Activated CD4-positive, alpha-beta T cell treated with anti-CD3 and anti-CD28 coated beads, Interleukin-2, amount 10 ng/mL, durations not matched to agents 24 days and 14 days (primary cell): ENCODE measurements at regions not wholly inside any gene's neighbourhood (a gene's known extent, or its start where the extent isn't known, plus 50 kb on each side); places are given as distances from the start of the nearest gene placed in this dataset.

Experiments
- DNase-seq: peaks from one replicate; pipeline ENCODE4 v3.0.0; 2022
- H3K27ac Mint-ChIP-seq: one replicate; pipeline ENCODE4 v1.8.0; 2022; ENCODE audit warnings: mild to moderate bottlenecking, mixed read lengths
- H3K27me3 Mint-ChIP-seq: one replicate; pipeline ENCODE4 v1.8.0; 2022; ENCODE audit warnings: mixed read lengths
- H3K36me3 Mint-ChIP-seq: one replicate; pipeline ENCODE4 v1.8.0; 2022; ENCODE audit warnings: low read depth, mild to moderate bottlenecking, mixed read lengths
- H3K4me1 Mint-ChIP-seq: one replicate; pipeline ENCODE4 v1.8.0; 2021; ENCODE audit warnings: mixed read lengths
- H3K4me3 Mint-ChIP-seq: one replicate; pipeline ENCODE4 v1.8.0; 2022; ENCODE audit warnings: mild to moderate bottlenecking, moderate library complexity, mixed read lengths
- H3K9me3 Mint-ChIP-seq: one replicate; pipeline ENCODE4 v1.8.0; 2021; ENCODE audit warnings: mixed read lengths
- intact Hi-C: fragments of 100-400 bp; cut with micrococcal nuclease; formaldehyde crosslinking; loops from one replicate; pipeline ENCODE4 v1.15.1; 2023

DNA sequence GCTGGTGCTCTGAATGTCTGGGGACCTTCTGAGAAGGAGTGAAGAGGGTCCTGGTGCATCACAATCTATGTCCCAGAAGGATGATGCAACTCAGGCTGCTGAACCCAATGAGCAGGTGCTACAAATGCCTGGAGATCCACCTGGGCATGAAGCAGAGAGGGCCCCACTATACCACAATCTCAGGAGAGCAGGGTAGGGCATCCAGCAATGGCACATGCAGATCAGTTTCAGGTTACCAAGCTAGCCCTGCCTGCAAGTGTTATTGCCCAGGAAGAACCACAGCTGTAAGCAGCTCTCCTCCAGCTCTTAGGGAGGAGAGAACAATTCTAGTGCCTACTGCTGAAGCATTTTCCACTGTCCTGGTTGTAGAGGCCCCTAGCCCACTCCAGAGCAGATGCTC lies 389.2 kb upstream of the TNC start:
- H3K27me3 Mint-ChIP-seq = peaks cover 7% of the 10 kb centered on the region
- H3K27ac Mint-ChIP-seq = no peak overlapping the region
- no peak for DNase-seq
- no peak overlapping the region for H3K4me3 Mint-ChIP-seq
- intact Hi-C loops = no loop called here
- no peaks in the 10 kb centered on the region for H3K4me1 Mint-ChIP-seq
- H3K9me3 Mint-ChIP-seq = no peaks in the 10 kb centered on the region
- H3K36me3 Mint-ChIP-seq = no peaks in the 10 kb centered on the region

DNA sequence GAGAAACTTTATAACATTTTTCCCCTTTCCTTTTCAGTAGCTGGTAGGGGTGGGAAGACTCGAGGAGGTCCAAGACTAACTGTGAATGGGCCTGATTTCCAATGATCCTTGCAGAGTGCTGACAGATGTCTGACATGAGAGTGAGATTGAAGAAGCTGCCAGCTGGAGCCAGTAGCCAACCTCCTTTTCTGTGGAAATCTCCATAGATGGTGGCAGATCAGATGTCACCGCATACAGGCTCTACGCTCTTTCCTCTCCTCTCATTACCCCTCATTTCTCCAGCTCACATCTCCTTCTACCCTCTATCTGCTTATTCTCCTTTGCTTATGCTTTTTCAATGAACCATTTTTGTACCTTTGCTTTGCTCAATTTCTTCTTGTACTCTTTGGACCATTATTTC lies 395.2 kb upstream of the TNC start:
- no peak for DNase-seq
- intact Hi-C loops = no loop called here
- Mint-ChIP-seq H3K36me3 (no peaks in the 10 kb centered on the region), H3K4me1 (no peaks in the 10 kb centered on the region), H3K27me3 (peaks cover 6% of the 10 kb centered on the region), H3K4me3 (no peak overlapping the region), H3K9me3 (no peaks in the 10 kb centered on the region), H3K27ac (no peak overlapping the region)

DNA sequence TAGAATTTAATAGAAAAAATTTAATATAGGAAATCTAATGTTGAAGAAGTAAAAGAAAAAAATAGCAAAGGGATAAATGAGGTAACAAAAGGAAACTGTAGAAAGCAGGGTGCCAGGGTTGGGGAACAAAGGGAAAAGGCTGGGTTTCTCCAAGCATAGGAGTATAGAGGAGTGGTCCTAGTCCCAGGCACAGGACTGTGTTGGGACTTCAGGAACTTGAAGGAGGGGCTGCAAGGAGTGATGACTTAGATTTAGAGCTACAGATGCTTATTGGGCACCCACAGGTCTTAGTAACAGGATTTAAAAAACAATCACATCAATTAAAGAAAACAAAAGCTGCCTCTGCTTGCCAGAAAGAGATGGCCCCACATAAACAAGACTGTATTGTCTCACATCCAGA lies 396.5 kb upstream of the TNC start:
- Mint-ChIP-seq H3K36me3 (no peaks in the 10 kb centered on the region), H3K4me1 (no peaks in the 10 kb centered on the region), H3K27me3 (peaks cover 10% of the 10 kb centered on the region), H3K9me3 (no peaks in the 10 kb centered on the region), H3K4me3 (no peak overlapping the region), H3K27ac (no peak overlapping the region)
- no peak for DNase-seq
- intact Hi-C loops = no loop called here

DNA sequence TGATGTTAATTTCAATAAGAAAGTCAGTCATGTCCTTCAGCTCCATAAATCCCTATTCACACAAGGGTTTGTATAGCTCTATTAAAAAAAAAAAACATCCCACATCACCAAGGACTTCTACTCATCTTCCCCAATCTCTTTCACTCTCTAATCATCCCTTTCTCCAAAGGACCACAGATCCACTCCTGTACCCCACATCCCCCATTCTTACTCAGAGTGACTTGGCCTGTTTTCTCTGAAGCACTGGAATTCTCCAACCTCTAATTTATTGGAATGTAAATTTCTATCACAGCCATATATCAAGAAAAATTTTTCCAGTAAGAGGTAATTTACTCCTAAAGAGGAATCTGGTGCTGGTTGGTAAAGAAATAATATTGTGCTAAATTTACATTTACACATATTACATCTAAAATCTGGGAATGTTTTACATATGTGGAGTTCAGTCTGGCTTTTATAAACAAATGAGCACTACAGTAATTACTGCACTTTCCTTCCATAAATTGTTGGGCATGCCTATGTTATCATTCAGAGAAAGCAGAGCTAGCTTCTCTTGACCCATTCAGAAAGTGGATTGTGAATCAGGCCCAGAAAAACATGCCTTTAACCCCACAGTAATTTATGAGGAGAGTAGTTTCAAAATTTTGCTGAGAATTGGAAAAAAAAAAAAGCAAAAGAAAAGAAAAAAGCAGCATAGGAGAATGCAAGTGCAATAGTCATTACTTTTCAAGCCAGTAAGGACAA lies 399.5 kb upstream of the TNC start:
- intact Hi-C loops = no loop called here

DNA sequence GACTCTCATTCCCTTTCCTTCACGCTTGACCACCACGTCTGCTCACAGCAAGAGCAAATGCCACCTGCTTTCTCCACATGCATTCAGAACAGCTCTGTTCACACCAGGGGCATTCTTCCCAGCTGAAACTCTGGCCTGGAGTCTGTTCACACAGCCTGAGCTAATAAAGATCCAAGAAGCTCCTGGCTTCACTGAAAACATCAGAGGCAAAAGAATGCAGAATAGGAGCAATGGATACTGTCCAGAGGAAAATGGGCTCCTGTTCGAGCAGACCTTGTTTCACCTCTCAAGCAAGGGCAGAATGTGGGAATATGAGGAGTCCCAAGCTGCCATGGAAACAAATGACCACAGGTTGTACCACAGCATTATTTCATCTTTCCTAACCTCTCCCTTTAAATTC lies 402.7 kb upstream of the TNC start:
- no peak for DNase-seq
- Mint-ChIP-seq H3K27me3 (peaks cover 23% of the 10 kb centered on the region), H3K9me3 (no peaks in the 10 kb centered on the region), H3K4me1 (no peaks in the 10 kb centered on the region), H3K36me3 (no peaks in the 10 kb centered on the region), H3K4me3 (no peak overlapping the region), H3K27ac (no peak overlapping the region)
- intact Hi-C loops = loop anchor here (5.0 to 10.0 kb wide), 3 partner anchors 506 to 1116 kb away; partner anchors contain the start of gene TEX48

More for the DNA sequence above, 399.5 kb upstream of the TNC start:
- DNase-seq = no peak
- H3K9me3 Mint-ChIP-seq = no peaks in the 10 kb centered on the region
- no peak overlapping the region for H3K27ac Mint-ChIP-seq
- no peaks in the 10 kb centered on the region for H3K36me3 Mint-ChIP-seq
- no peaks in the 10 kb centered on the region for H3K4me1 Mint-ChIP-seq
- H3K4me3 Mint-ChIP-seq = no peak overlapping the region
- peaks cover 19% of the 10 kb centered on the region for H3K27me3 Mint-ChIP-seq

DNA sequence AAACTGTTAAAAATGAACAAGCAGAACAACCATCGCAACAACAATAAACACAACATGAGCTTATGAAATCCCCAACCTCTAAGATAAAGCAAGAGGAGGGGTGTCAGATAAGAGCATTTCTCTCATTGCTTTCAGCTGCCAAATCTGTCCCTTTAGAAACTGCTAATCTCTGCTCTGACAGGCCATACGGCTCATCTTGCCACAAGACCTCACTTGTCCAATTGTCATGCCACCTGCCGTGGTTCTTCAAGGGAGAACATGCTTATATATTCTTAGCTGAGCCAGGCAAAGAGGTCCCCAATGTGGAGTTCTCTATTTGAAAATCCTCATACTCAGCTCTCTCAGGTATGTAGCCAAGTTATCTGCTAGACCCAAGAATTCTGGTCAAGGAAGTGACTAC lies 405.0 kb upstream of the TNC start:
- H3K4me3 Mint-ChIP-seq = no peak overlapping the region
- DNase-seq = no peak
- H3K9me3 Mint-ChIP-seq = no peaks in the 10 kb centered on the region
- H3K36me3 Mint-ChIP-seq = no peaks in the 10 kb centered on the region
- no peaks in the 10 kb centered on the region for H3K4me1 Mint-ChIP-seq
- no peak overlapping the region for H3K27ac Mint-ChIP-seq
- H3K27me3 Mint-ChIP-seq = peaks cover 25% of the 10 kb centered on the region
- intact Hi-C loops = loop anchor here (5.0 to 10.0 kb wide), 3 partner anchors 508 to 1118 kb away; partner anchors contain the start of gene TEX48

DNA sequence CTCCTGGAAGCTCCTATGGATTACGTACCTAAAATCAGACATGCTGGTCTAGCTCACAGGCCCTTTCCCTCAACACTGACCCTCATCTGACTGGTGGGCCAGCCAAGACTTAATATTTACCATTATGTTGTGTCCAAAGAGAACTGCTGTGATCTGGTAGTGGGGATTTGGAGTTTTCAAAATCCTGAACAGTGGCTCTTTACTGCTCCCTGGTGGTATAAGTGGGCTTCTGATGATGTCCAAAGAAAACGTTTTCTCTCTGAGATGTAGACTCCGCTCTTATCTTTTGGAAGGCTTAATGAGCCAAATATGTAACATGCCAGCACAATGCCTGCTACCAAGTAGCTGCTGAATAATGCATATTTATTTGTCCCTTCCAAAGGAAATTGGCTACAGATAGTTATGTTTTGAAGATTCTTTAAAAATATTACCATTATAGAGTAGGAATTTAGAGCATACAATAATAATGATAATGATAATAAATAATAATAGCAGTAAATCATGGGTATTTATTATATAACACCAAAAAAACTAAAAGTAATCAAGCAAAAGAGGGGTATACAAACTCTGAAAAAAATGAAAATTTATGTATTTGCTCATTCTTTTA lies 406.6 kb upstream of the TNC start:
- Mint-ChIP-seq H3K9me3 (no peaks in the 10 kb centered on the region), H3K4me1 (no peaks in the 10 kb centered on the region), H3K36me3 (no peaks in the 10 kb centered on the region), H3K27ac (no peak overlapping the region), H3K4me3 (no peak overlapping the region), H3K27me3 (peaks cover 22% of the 10 kb centered on the region)
- DNase-seq = peak; percentile 76
- intact Hi-C loops = loop anchor here (1.0 to 10.0 kb wide), 4 partner anchors 510 to 1120 kb away; partner anchors contain the start of gene TEX48

DNA sequence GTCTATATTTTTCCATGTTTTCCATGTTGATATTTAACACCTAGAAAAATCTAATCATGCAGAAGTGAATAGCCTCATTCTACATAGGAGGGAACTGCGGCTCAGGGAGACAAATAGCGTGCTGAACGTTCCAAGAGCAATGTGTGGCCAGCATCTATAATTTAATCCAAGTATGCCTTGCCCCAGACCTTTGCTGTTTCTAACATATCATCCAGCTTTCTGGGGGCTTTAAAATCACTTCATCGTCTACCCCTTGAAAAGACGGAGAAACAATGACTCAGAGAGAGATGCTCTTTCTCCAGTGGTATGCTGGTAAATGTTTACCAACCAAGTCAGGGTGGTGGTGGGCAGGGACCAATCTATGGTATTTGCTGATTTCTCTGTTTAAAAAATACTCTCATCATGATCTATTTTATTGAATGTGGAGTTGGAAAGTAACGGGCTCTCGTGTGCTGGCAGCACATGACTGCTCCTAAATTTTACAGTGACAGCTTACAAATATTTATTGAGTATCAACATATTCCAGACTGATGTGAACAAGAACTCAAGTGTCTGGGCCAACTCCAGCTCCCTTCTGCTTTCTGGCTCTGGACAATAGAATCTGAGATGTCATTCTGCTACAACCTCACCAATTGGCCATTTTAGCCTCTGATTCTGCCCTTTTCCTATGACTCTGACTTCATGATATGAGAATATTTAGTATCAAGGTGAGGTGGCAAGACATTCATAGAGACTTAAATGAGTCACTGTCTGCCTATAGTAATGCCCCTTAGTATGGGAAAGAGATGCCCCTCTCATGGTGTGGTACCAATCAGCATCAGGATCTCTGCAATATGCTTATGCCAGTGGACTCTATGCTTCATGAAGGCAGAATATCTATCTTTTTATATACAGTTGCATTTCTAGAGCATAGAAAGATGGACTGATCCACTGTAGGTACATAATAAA lies 407.4 kb upstream of the TNC start:
- Mint-ChIP-seq H3K9me3 (no peaks in the 10 kb centered on the region), H3K36me3 (no peaks in the 10 kb centered on the region), H3K4me1 (no peaks in the 10 kb centered on the region), H3K4me3 (no peak overlapping the region), H3K27ac (no peak overlapping the region), H3K27me3 (peaks cover 18% of the 10 kb centered on the region)
- no peak for DNase-seq
- intact Hi-C loops = loop anchor here (10.0 kb wide), 2 partner anchors 511 to 1121 kb away; no protein-coding TSS in a partner anchor

DNA sequence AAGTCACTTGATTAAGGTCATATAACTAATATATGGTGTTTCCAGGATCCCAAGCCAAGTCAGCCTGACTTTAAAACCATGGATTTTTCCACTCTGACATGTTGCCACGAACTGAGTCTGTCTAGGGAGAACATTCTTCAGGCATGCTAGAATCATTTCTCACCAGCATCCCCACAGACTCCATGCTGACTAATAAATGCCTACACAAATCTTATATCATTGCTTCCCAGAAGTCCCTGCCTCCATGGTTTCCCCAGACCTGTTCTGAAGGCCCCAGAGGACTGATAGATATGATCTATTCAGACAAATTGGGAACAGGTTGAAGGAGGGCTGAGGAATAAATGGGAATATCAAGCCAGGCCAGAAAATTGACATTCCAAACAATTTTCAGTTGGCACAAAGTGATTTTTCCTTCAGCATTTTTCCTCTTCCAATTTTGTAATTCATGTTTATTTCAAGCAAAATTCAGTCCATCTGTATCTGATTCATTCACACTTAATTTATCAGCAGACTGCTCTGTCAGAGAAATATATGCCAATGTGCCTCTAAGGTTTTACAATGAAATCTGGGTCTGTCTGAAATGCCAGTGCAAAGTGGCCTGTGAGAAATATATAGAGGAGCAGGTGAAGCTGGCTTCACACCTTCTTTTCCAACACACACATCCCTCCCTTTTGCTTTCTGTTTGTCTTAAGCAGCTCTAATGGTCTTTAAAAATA lies 413.6 kb upstream of the TNC start:
- DNase-seq = no peak
- Mint-ChIP-seq H3K4me1 (no peaks in the 10 kb centered on the region), H3K27me3 (peaks cover 10% of the 10 kb centered on the region), H3K9me3 (no peaks in the 10 kb centered on the region), H3K27ac (no peak overlapping the region), H3K4me3 (no peak overlapping the region), H3K36me3 (no peaks in the 10 kb centered on the region)
- intact Hi-C loops = no loop called here

DNA sequence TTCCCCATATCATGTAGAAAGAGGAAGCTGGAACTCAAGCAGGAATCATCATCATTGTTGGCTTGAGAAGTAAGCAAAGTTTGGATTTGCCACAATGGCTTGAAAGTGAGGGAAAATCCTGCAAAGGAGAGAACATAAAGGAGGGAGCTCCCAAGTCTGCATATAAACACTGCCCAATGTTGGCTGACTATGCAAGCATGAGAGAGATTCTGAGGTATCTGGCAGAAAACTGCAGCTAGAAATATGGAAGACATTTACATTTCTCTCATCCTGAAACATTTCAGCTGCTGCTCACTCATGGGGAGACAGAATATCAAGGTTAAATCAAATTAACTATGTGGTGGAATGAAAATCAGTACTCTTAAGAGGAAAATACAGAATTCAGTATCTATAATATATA lies 415.6 kb upstream of the TNC start:
- intact Hi-C loops = no loop called here
- no peak overlapping the region for H3K4me3 Mint-ChIP-seq
- no peaks in the 10 kb centered on the region for H3K9me3 Mint-ChIP-seq
- no peak overlapping the region for H3K27ac Mint-ChIP-seq
- H3K36me3 Mint-ChIP-seq = no peaks in the 10 kb centered on the region
- H3K4me1 Mint-ChIP-seq = no peaks in the 10 kb centered on the region
- no peak for DNase-seq
- H3K27me3 Mint-ChIP-seq = peaks cover 11% of the 10 kb centered on the region

DNA sequence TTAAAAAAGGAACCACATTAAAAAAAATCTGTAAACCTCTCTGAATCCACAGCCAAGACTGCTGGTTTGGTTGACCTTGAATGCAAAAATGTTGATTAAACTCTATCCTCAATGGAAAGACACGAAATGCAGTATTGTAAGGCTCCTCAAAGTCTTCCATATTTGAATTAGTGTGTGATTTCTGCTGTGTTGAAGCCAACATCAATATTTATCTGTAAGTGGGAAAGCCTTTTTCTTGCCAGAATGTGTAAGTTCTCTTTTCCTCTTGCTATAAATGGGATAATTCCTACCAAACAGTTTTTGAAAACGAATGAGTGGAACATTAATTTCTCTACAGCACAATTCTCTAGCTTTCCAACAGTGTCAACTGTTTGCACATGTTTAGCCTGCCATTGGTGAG lies 422.1 kb upstream of the TNC start:
- H3K4me1 Mint-ChIP-seq = no peaks in the 10 kb centered on the region
- H3K4me3 Mint-ChIP-seq = no peak overlapping the region
- H3K9me3 Mint-ChIP-seq = no peaks in the 10 kb centered on the region
- no peak overlapping the region for H3K27ac Mint-ChIP-seq
- peaks cover 9% of the 10 kb centered on the region for H3K27me3 Mint-ChIP-seq
- intact Hi-C loops = no loop called here
- no peak for DNase-seq
- no peaks in the 10 kb centered on the region for H3K36me3 Mint-ChIP-seq

DNA sequence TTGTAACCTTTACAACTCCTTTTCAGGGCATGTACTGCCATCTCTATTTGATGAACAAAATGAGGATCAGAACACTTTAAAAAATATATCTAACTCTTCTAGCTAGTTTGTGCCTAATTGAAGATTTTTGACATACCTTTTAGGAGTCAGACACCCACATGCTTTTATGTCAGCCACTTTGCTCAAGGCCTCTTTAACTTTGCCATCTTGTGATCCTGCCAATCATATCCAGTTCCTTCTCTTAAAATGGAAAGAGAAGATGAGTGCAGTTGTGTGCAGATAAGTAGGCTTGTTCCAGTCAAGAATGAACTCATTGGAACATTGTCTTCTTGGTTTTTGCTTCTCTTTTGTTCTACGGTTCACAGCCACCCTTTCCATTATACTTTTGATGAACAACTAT lies 425.6 kb upstream of the TNC start:
- DNase-seq = no peak
- Mint-ChIP-seq H3K4me1 (no peaks in the 10 kb centered on the region), H3K4me3 (no peak overlapping the region), H3K9me3 (no peaks in the 10 kb centered on the region), H3K27ac (no peak overlapping the region), H3K27me3 (peaks cover 3% of the 10 kb centered on the region), H3K36me3 (no peaks in the 10 kb centered on the region)
- intact Hi-C loops = no loop called here

DNA sequence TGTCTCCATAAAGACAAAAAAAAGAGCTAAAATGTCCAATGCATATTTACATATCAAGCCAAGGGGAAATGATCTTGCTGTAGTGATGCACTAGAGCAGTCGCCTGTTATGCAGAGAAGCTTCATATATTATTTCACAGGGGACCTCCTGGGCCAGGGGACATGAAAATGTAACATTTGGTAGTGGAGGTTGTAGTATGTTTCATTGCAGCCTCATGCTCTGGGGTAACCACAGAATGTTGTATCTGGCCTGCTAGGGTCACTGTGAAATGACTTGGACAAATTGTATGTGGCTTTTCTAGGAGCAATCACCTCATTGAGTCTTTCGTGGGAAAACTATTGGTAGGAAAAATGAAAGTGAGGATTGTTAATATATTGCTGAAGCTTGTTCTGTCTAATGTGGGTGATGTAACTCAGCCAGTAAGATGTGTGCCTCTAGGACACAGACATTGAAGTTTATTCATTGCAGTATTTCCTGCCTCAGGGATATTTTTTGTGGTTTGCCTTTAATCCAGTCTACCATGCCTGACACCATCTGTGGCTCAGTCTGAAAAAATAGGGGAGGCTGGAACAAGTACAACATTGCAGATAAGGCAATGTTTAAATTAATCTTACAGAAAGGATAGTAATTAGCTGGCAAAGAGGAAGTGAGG lies 430.8 kb upstream of the TNC start:
- H3K4me1 Mint-ChIP-seq = no peaks in the 10 kb centered on the region
- no peak for DNase-seq
- no peaks in the 10 kb centered on the region for H3K27me3 Mint-ChIP-seq
- H3K9me3 Mint-ChIP-seq = no peaks in the 10 kb centered on the region
- no peak overlapping the region for H3K4me3 Mint-ChIP-seq
- intact Hi-C loops = no loop called here
- H3K36me3 Mint-ChIP-seq = no peaks in the 10 kb centered on the region
- H3K27ac Mint-ChIP-seq = no peak overlapping the region
